Bone marrow (tissue), 2 donors: ENCODE measurements at regions not wholly inside any gene's neighbourhood (a gene's known extent, or its start where the extent isn't known, plus 50 kb on each side); places are given as distances from the start of the nearest gene placed in this dataset.
"Not testable (repeated sequence)": the region's sequence is repeated elsewhere in the genome, so short reads cannot be mapped to it uniquely, and the experiment has no call there.

Experiments used
- DNase-seq, 2 donors: peaks; one replicate each; lab custom pipeline; 2025; lab: John Stamatoyannopoulos, UW

DNA sequence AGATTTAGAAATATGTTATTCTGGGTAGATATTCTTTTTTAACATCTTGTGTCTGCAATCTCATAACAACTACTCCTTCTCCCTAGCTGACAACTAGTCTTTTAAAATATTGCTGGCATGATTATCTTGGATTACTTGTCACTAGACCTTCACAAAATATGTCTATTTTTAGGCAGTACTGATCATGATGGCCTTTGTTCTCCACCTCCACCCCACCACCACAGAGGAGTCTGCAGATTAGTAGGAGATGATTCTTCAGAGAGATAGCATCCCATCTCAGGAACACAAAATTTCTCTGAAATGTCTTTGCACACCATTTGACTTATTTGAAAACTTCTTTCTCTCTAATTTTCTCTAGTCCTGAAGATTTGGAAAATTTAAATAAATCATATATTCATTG is 338.1 kb upstream of the SPHKAP start:
- DNase-seq: no peak

- DNase-seq: no peak
Observed at GRCh38 chr2:228516019-228516418, 334.5 kb upstream of the SPHKAP start.

GRCh38 chr2:228513480-228513879 is 332.0 kb upstream of the SPHKAP start:
- DNase-seq: not testable (repeated sequence)

- no peak for DNase-seq
Observed at GRCh38 chr2:228509021-228509420, 327.5 kb upstream of the SPHKAP start.

- no peak for DNase-seq
Observed at GRCh38 chr2:228507870-228508269, 326.4 kb upstream of the SPHKAP start.

GRCh38 chr2:228507231-228507824 is 325.8 kb upstream of the SPHKAP start:
- no peak for DNase-seq

GRCh38 chr2:228503731-228504130 is 322.2 kb upstream of the SPHKAP start:
- no peak for DNase-seq

DNA sequence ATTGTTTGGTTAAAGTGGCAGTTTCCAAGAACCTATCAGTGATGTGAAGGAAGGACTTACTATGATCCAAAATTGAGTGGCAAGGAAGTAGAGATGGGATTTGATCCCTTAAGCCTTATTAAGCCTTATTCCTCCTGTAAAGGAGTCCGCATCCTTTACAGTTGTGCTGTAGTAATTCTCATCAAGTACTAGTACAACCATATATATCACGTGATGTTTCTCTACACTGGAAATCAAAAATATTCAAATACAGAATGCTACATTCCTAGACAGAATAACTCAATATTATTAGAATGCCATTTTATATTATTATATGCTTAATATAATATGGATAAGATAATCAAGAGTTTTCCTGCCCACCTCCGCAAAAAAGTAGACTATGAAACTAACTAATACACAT is 312.4 kb upstream of the SPHKAP start:
- no peak for DNase-seq

DNA sequence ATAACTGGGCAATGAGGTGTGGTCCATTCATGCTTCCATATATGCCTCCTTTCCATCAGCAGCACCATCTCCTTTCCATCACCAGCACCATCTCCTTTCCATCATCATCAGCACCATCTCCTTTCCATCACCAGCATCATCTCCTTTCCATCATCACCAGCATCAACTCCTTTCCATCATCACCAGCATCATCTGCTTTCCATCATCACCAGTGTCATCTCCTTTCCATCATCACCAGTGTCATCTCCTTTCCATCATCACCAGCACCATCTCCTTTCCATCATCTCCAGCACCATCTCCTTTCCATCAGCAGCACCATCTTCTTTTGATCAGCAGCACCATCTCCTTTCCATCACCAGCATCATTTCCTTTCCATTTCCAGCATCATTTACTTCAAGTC is 297.5 kb upstream of the SPHKAP start:
- DNase-seq: no peak

- DNase-seq: no peak
Observed at GRCh38 chr2:228474466-228474865, 293.0 kb upstream of the SPHKAP start.

GRCh38 chr2:228469721-228470120 is 288.2 kb upstream of the SPHKAP start:
- DNase-seq: no peak

- no peak for DNase-seq
Observed at GRCh38 chr2:228466851-228467250, 285.4 kb upstream of the SPHKAP start.

GRCh38 chr2:228465408-228465807 is 283.9 kb upstream of the SPHKAP start:
- no peak for DNase-seq

DNA sequence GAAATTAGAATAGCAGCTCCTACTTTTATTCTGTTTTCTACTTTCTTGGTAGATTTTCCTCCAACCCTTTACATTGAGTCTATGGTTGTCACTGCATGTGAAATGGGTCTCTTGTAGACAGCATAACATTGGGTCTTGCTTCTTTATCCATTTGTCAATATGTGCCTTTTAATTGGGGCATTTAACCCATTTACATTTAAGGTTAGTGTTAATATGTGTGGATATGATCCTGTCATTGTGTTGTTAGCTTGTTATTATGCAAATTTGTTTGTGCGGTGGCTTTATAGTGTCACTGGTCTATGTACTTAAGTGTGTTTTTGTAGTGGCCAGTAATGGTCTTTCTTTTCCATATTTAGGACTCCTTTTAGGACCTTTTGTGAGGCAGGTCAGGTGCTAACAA is 276.9 kb upstream of the SPHKAP start:
- no peak for DNase-seq

DNA sequence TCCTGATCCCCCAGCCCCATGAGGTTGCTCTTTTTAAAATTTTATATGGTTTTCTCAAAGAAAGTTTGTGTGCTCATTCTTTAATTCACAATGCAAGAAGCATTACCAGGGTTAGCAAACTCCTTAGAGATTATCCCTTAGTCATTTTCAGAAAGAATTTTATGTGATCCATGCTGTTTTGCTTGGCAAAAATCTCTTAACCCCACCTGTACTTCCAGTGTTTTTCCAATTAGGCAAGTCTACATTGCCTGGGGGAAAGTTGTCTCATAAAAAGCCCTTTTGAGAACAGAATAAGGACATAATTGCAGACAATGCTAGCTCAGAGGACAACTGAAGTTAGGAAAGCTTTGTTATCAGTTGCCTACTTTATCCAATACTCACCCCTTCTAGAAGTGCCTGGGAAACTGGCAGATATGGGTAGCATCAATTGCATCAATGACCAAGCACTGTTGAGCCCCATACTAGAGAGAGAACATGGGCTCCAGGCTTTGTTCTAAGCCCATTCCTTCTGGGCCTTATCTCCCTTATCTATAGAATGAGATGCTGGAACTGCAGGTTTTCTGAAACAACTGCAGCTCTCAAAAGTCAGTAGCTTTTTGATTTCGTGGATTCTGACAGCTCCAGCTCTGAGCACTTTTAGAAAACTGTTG is 265.9 kb upstream of the SPHKAP start:
- no peak for DNase-seq

DNA sequence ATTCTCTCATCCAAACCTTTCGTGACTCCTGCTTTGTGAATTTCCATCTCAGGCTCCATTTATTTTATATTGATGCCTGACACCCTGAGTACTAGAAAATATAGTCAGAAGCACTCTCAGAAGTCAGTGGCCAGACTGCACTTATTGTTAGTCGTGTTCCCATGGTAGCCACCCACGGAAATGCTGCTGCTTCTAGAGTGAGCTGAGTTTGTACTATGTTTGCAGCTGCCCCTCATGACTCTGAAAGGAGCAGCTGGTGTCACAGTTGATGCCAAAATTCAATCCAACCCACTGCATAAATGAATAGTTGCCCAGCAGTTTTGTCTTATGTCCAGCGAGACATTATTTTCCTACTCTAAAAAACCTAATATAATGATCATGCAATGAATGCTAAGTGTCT is 265.2 kb upstream of the SPHKAP start:
- DNase-seq: no peak

DNA sequence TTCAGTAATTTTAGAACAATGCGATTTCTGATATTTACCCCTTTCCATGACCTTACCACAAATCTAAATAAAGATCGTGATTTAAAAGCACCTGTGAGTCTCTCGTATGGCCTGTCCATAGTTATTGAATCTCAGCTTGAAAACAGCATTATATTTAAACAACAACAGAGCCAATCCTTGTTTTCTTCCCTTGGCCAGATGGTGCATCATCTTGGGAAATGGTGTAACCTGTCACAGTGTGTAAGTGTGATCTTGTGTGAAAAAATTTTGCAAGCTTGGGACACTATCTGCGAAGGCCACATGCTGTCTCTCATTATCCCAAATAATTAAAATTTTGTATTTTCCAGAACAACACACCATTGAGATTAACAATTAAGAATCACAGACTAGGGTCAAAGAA is 262.7 kb upstream of the SPHKAP start:
- no peak for DNase-seq

DNA sequence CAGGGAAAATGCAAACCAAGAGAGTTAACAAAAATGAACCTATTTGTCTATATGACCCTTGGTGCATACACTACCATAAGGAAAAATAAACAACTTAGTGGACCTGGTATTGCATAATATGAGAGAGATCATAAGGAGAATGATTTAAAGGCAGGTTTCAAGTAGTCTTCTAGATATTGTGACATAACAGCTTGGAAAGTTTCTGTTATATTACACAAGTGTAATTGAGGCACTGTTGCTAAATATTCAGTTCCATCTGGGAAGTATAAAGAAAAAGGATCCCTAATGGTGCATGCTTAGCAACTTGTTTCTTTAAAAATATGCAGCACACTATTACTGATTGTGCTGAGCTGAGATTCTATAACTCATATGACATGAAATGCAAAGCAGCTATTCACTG is 252.2 kb upstream of the SPHKAP start:
- no peak for DNase-seq

- no peak for DNase-seq
Observed at GRCh38 chr2:228432116-228432515, 250.6 kb upstream of the SPHKAP start.

GRCh38 chr2:228430986-228431385 is 249.5 kb upstream of the SPHKAP start:
- DNase-seq: no peak

DNA sequence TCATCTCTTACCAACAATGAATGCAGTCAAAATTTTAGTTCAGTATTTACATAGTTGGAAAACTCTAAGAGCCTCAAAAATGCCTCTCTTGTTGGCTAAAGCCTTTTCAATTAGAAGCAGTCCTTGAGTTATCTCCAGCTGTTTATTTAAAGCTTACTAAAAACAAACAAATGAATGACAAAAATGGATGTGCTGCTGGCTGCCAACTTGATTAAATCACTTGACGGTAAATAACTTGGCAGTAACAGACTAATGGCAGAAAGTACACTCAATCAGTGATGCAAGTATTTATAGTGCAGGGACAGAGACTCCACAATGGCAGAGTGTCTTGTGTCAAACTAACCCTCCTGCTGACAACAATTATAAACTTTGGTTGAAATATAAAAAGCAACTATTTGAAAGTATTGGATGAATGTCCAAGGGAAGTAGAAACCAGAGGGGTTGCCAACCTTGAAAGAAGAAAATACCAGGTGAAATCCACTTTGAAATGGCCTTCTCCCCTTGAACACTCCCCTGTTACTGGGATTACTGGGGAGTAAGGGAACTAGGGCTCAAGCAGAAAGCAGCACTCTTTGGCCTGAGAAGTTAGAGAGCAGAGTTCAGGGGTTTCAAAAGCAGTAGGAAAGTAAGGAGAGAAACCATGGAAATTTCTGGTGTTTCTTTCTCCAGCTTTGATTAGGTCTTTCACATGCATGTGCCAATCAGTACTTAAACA is 245.2 kb upstream of the SPHKAP start:
- DNase-seq: no peak

GRCh38 chr2:228425411-228426060 is 244.0 kb upstream of the SPHKAP start:
- DNase-seq: not testable (repeated sequence)

- no peak for DNase-seq
Observed at GRCh38 chr2:228417956-228418355, 236.5 kb upstream of the SPHKAP start.
